Activated CD8-positive, alpha-beta memory T cell treated with anti-CD3 and anti-CD28 coated beads, Interleukin-2, amount 10 ng/mL, durations not matched to agents 7 days and 5 days (primary cell): ENCODE measurements at regions not wholly inside any gene's neighbourhood (a gene's known extent, or its start where the extent isn't known, plus 50 kb on each side); places are given as distances from the start of the nearest gene placed in this dataset.

ENCODE experiments used
- ATAC-seq: fragments of 150-1000 bp; cut with Tn5 transposase; one replicate; pipeline ENCODE4 v1.10.0; 2021; ENCODE audit warnings: moderate library complexity
- CTCF ChIA-PET: fragments of 350-600 bp; sonication (Branson Sonifier 250); formaldehyde crosslinking; loops from one replicate; lab custom pipeline; 2021; ENCODE audit warnings: antibody characterized with exemption; lab: Charles Lee
- DNase-seq: peaks from one replicate; pipeline ENCODE4 v3.0.0-alpha.2; 2020
- H3K27ac Mint-ChIP-seq: one replicate; pipeline ENCODE4 v1.8.0; 2021; ENCODE audit warnings: mild to moderate bottlenecking, mixed read lengths
- H3K27me3 Mint-ChIP-seq: one replicate; pipeline ENCODE4 v1.8.0; 2021; ENCODE audit warnings: mixed read lengths
- H3K36me3 Mint-ChIP-seq: one replicate; pipeline ENCODE4 v1.8.0; 2021; ENCODE audit warnings: mild to moderate bottlenecking, mixed read lengths
- H3K4me1 Mint-ChIP-seq: one replicate; pipeline ENCODE4 v1.8.0; 2021; ENCODE audit warnings: mixed read lengths
- H3K4me3 Mint-ChIP-seq: one replicate; pipeline ENCODE4 v1.8.0; 2021; ENCODE audit warnings: mild to moderate bottlenecking, moderate library complexity, mixed read lengths
- H3K9me3 Mint-ChIP-seq: one replicate; pipeline ENCODE4 v1.8.0; 2022; ENCODE audit warnings: low read depth, mixed read lengths

DNA sequence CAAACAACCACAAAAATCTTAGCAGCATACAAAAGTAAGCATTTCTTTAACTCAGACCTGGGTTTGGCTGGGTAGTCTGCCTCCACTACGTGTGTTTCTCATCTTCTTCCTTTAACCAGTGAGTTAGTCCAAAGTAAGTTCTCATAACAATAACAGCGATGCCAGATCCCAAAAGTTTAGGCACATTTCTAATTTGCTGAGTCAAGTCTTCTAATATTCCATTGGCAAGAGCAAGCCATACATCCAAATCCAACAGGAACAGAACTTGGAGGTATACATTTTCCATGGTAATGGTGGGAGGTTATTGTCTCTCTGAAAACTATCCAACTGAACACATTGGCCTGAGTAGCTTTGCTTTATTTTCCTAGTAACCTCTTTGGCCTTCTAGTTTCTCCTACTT lies 115.7 kb upstream of the CNTNAP2 start:
- ATAC-seq (no peak), DNase-seq (no peak)
- Mint-ChIP-seq H3K4me3 (no peak overlapping the region), H3K27ac (no peak overlapping the region), H3K36me3 (no peaks in the 10 kb centered on the region), H3K9me3 (peaks cover 5% of the 10 kb centered on the region), H3K4me1 (peaks cover 2% of the 10 kb centered on the region), H3K27me3 (no peaks in the 10 kb centered on the region)
- CTCF ChIA-PET = no interaction called here

- H3K4me3 Mint-ChIP-seq = no peak overlapping the region
- H3K9me3 Mint-ChIP-seq = peaks cover 4% of the 10 kb centered on the region
- no peak for DNase-seq
- H3K4me1 Mint-ChIP-seq = no peaks in the 10 kb centered on the region
- CTCF ChIA-PET = no interaction called here
- ATAC-seq = no peak
- H3K27ac Mint-ChIP-seq = no peak overlapping the region
- H3K27me3 Mint-ChIP-seq = no peaks in the 10 kb centered on the region
- H3K36me3 Mint-ChIP-seq = no peaks in the 10 kb centered on the region
Measured at GRCh38 chr7:145989469-145989868, 127.1 kb upstream of the CNTNAP2 start.

- no peak overlapping the region for H3K4me3 Mint-ChIP-seq
- H3K36me3 Mint-ChIP-seq = no peaks in the 10 kb centered on the region
- no peak overlapping the region for H3K27ac Mint-ChIP-seq
- no peaks in the 10 kb centered on the region for H3K4me1 Mint-ChIP-seq
- H3K27me3 Mint-ChIP-seq = no peaks in the 10 kb centered on the region
- no peak for ATAC-seq
- H3K9me3 Mint-ChIP-seq = peaks cover 4% of the 10 kb centered on the region
- CTCF ChIA-PET = no interaction called here
- no peak for DNase-seq
Measured at GRCh38 chr7:145986248-145986874, 130.2 kb upstream of the CNTNAP2 start.

DNA sequence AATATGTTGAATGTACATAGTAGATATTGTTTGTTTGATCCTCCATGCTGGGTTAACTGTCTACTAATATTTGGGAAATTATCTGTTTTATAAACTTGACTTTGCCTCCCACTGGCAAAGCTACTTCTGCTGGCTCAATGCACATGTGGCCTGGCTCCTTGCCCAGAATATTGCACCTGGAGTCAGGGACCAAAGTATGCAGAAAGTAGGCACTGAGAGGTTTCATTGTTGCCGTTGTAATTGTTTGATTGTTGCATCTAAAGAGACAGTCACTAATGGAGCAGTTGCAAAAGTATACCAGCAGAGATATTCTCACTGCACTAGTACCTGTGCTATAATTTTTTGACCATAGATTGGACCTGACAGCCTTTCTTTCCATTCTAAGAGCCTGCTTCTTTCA lies 137.8 kb upstream of the CNTNAP2 start:
- no peak for ATAC-seq
- Mint-ChIP-seq H3K27ac (no peak overlapping the region), H3K4me1 (no peaks in the 10 kb centered on the region), H3K9me3 (peaks cover 4% of the 10 kb centered on the region), H3K27me3 (no peaks in the 10 kb centered on the region), H3K36me3 (no peaks in the 10 kb centered on the region), H3K4me3 (no peak overlapping the region)
- no peak for DNase-seq
- CTCF ChIA-PET = no interaction called here

DNA sequence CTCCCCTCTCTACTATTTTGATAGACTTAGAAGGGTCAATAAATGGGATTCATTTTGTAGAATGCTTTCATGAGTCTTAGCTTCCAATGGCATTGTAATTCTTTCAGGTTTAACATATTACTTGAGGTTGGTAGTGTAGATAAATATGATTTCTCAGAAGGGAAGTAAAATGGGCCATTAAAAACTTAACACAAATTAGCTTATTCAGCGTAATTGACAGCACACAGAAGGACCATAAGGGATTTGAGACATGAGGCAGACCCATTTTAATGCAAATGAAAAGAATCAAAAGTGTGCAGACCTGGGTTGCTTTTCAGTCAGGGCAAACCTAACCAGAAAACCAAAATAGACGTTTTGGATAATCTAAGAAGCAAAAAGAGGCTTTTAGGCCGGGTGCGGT lies 156.6 kb upstream of the CNTNAP2 start:
- H3K27me3 Mint-ChIP-seq = no peaks in the 10 kb centered on the region
- H3K9me3 Mint-ChIP-seq = peaks cover 10% of the 10 kb centered on the region
- CTCF ChIA-PET = no interaction called here
- no peaks in the 10 kb centered on the region for H3K4me1 Mint-ChIP-seq
- no peak overlapping the region for H3K27ac Mint-ChIP-seq
- H3K36me3 Mint-ChIP-seq = no peaks in the 10 kb centered on the region
- DNase-seq (no peak), ATAC-seq (no peak)
- H3K4me3 Mint-ChIP-seq = no peak overlapping the region

- no peaks in the 10 kb centered on the region for H3K27me3 Mint-ChIP-seq
- no peak overlapping the region for H3K4me3 Mint-ChIP-seq
- no peak overlapping the region for H3K27ac Mint-ChIP-seq
- CTCF ChIA-PET = no interaction called here
- no peak for ATAC-seq
- H3K9me3 Mint-ChIP-seq = peaks cover 8% of the 10 kb centered on the region
- DNase-seq = no peak
- no peaks in the 10 kb centered on the region for H3K4me1 Mint-ChIP-seq
- no peaks in the 10 kb centered on the region for H3K36me3 Mint-ChIP-seq
Measured at GRCh38 chr7:145957160-145957890, 159.3 kb upstream of the CNTNAP2 start.

DNA sequence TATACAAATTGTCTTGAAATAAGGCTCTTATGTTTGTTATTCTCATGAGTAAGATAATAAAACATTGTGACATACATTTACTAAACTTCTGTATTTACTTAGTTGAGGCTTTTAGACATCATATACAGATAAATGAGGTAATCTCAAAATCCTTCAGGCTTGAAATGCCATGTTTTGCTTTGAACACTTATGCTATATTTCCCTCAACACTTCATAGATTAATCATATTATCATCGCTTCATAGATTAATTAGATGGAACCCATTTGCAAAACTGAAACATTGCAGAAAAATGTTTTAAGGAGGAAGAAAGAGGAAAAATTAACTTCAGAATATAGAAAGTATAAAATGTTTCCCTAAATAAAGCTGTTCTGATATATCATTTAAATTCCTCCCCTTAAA lies 165.0 kb upstream of the CNTNAP2 start:
- CTCF ChIA-PET = no interaction called here
- no peaks in the 10 kb centered on the region for H3K36me3 Mint-ChIP-seq

DNA sequence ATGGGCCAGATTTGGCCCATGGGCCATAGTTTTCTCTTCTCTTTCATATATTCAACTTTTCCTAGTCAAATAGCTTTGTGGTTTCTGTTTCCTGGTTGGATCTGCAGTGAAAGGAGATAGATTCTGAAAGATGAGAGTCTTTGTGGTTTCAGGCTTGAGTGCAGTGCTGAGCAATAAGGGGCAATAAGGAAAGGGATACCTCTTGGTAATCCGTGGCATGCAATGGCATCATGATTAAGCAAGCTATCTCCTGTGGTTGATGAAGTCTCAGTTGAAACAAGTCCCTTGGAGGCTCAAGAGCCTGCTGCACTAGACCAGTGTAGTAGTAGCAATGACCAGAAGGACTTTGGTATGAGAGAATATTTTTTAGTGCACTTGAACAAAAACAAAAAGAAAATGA lies 187.7 kb upstream of the CNTNAP2 start:
- Mint-ChIP-seq H3K36me3 (no peaks in the 10 kb centered on the region), H3K27ac (no peak overlapping the region), H3K4me1 (no peaks in the 10 kb centered on the region), H3K27me3 (no peaks in the 10 kb centered on the region), H3K4me3 (no peak overlapping the region), H3K9me3 (peaks cover 8% of the 10 kb centered on the region)
- ATAC-seq (no peak), DNase-seq (no peak)
- CTCF ChIA-PET = no interaction called here

More for the DNA sequence above, 165.0 kb upstream of the CNTNAP2 start:
- no peaks in the 10 kb centered on the region for H3K27me3 Mint-ChIP-seq
- H3K4me3 Mint-ChIP-seq = no peak overlapping the region
- no peak overlapping the region for H3K27ac Mint-ChIP-seq
- H3K9me3 Mint-ChIP-seq = peaks cover 9% of the 10 kb centered on the region
- no peak for ATAC-seq
- H3K4me1 Mint-ChIP-seq = no peaks in the 10 kb centered on the region
- DNase-seq = no peak

DNA sequence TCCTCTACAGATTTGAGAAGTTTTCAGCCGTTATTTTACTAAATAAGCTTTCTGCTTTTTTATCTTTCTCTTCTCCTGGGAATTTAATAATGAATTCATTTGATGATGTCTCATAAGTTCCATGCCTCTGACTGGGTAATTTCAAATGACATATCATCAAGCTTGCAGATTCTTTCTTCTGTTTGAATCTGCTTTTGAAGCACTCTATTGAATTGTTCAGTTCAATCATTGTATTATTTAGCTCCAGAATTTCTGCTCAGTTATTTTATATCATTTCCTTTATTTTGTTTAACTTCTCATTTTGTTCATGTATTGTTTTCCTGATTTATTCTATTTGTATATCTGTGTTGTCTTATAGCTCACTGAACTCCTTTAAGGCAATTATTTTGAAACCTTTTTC lies 196.9 kb upstream of the CNTNAP2 start:
- Mint-ChIP-seq H3K36me3 (no peaks in the 10 kb centered on the region), H3K27me3 (no peaks in the 10 kb centered on the region), H3K9me3 (peaks cover 9% of the 10 kb centered on the region), H3K4me1 (no peaks in the 10 kb centered on the region), H3K4me3 (no peak overlapping the region), H3K27ac (no peak overlapping the region)
- DNase-seq (no peak), ATAC-seq (no peak)
- CTCF ChIA-PET = no interaction called here

- Mint-ChIP-seq H3K27ac (no peak overlapping the region), H3K9me3 (peaks cover 9% of the 10 kb centered on the region), H3K36me3 (no peaks in the 10 kb centered on the region), H3K4me1 (no peaks in the 10 kb centered on the region), H3K27me3 (no peaks in the 10 kb centered on the region), H3K4me3 (no peak overlapping the region)
- DNase-seq = no peak
- ATAC-seq = no peak
- CTCF ChIA-PET = no interaction called here
Measured at GRCh38 chr7:145916776-145917175, 199.8 kb upstream of the CNTNAP2 start.

- ATAC-seq = no peak
- Mint-ChIP-seq H3K4me1 (no peaks in the 10 kb centered on the region), H3K36me3 (no peaks in the 10 kb centered on the region), H3K27ac (no peak overlapping the region), H3K9me3 (peaks cover 9% of the 10 kb centered on the region), H3K4me3 (no peak overlapping the region), H3K27me3 (no peaks in the 10 kb centered on the region)
- no peak for DNase-seq
- CTCF ChIA-PET = no interaction called here
Measured at GRCh38 chr7:145915679-145916078, 200.9 kb upstream of the CNTNAP2 start.

DNA sequence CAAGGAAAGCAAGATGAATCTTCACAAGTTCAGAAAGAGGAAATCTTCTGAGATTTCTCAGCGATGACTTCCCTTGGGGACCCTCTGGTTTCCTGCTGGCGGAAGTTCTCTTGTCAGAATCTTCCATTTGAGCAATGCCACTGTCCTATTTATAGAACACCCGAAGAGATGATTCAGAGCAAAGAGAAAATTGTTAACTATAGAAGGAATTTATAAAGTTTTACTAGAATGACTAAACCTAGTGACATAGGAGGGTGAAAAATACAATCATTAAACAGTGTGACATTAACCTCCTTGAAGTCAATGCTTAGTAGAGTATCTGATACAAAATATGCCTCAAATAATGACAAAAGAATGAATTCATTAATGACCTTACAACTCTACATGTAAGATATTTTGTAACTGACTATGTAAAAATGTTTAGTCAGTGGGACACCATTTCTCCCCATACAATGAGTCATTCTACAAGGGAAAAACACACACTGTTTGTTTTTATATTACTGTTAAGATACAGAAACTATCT lies 206.5 kb upstream of the CNTNAP2 start:
- H3K27me3 Mint-ChIP-seq = no peaks in the 10 kb centered on the region
- H3K4me1 Mint-ChIP-seq = no peaks in the 10 kb centered on the region
- peaks cover 2% of the 10 kb centered on the region for H3K9me3 Mint-ChIP-seq
- H3K36me3 Mint-ChIP-seq = no peaks in the 10 kb centered on the region
- H3K4me3 Mint-ChIP-seq = no peak overlapping the region
- H3K27ac Mint-ChIP-seq = no peak overlapping the region
- DNase-seq = no peak
- ATAC-seq = no peak
- CTCF ChIA-PET = no interaction called here

DNA sequence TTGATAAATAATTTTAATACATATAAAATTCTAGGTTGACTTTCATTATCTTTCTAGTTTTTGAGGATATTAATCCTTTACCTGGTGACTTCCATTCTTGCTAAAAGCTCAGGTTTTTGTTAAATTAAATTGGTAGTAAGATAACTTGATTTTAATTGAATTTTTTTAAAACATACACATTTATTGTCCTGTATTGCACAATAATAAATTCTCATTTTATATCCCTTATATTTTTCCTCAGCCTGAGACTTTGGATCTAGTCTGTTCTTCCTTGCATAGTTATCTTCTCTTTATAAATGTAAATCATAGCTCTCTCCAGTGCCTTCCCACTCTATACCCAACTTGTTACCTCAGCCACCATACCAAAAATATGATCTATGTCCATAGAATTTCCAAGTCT lies 212.9 kb upstream of the CNTNAP2 start:
- no peak overlapping the region for H3K27ac Mint-ChIP-seq
- no peaks in the 10 kb centered on the region for H3K36me3 Mint-ChIP-seq
- no peak for DNase-seq
- CTCF ChIA-PET = no interaction called here
- H3K4me3 Mint-ChIP-seq = no peak overlapping the region
- no peak for ATAC-seq
- H3K4me1 Mint-ChIP-seq = no peaks in the 10 kb centered on the region
- H3K9me3 Mint-ChIP-seq = peaks cover 5% of the 10 kb centered on the region
- no peaks in the 10 kb centered on the region for H3K27me3 Mint-ChIP-seq

GRCh38 chr7:145902123-145902522 lies 214.5 kb upstream of the CNTNAP2 start:
- no peak for ATAC-seq
- H3K4me1 Mint-ChIP-seq = no peaks in the 10 kb centered on the region
- peaks cover 5% of the 10 kb centered on the region for H3K9me3 Mint-ChIP-seq
- H3K27me3 Mint-ChIP-seq = no peaks in the 10 kb centered on the region
- no peaks in the 10 kb centered on the region for H3K36me3 Mint-ChIP-seq
- no peak overlapping the region for H3K4me3 Mint-ChIP-seq
- no peak overlapping the region for H3K27ac Mint-ChIP-seq
- CTCF ChIA-PET = no interaction called here
- no peak for DNase-seq
